GM19467 (cell line): ENCODE measurements at regions not wholly inside any gene's neighbourhood (a gene's known extent, or its start where the extent isn't known, plus 50 kb on each side); places are given as distances from the start of the nearest gene placed in this dataset.
"Not testable (repeated sequence)": the region's sequence is repeated elsewhere in the genome, so short reads cannot be mapped to it uniquely, and the experiment has no call there.

Experiments
- ATAC-seq: cut with Tn5 transposase; IDR thresholded peaks from one replicate; pipeline ENCODE4 v1.9.1; 2021; ENCODE audit warnings: mild to moderate bottlenecking, moderate library complexity; ENCODE audit not compliant: unreplicated experiment

GRCh38 chr1:222416001-222416791 is 131.7 kb downstream of the HHIPL2 start:
- ATAC-seq, result no peak

GRCh38 chr1:222415441-222415840 is 132.5 kb downstream of the HHIPL2 start:
- ATAC-seq, result no peak

GRCh38 chr1:222413991-222414549 is 133.8 kb downstream of the HHIPL2 start:
- ATAC-seq, result no peak

GRCh38 chr1:222413436-222413835 is 134.5 kb downstream of the HHIPL2 start:
- ATAC-seq, result no peak

GRCh38 chr1:222404710-222405109 is 143.2 kb downstream of the HHIPL2 start:
- ATAC-seq, result no peak

GRCh38 chr1:222399197-222399596 is 148.7 kb downstream of the HHIPL2 start:
- ATAC-seq, result no peak

GRCh38 chr1:222394224-222394623 is 153.7 kb downstream of the HHIPL2 start:
- ATAC-seq, result no peak

- no peak for ATAC-seq
Measured at GRCh38 chr1:222392556-222392955, 155.3 kb downstream of the HHIPL2 start.

GRCh38 chr1:222390181-222390580 is 157.7 kb downstream of the HHIPL2 start:
- ATAC-seq, result no peak

- ATAC-seq, result no peak
Measured at GRCh38 chr1:222387007-222387814, 160.7 kb downstream of the HHIPL2 start.

- no peak for ATAC-seq
Measured at GRCh38 chr1:222385955-222386354, 161.9 kb downstream of the HHIPL2 start.

GRCh38 chr1:222385262-222385661 is 162.6 kb downstream of the HHIPL2 start:
- ATAC-seq, result no peak

- ATAC-seq, result no peak
Measured at GRCh38 chr1:222384531-222384930, 163.4 kb downstream of the HHIPL2 start.

- ATAC-seq, result no peak
Measured at GRCh38 chr1:222382171-222382570, 165.7 kb downstream of the HHIPL2 start.

- no peak for ATAC-seq
Measured at GRCh38 chr1:222377428-222378088, 170.3 kb downstream of the HHIPL2 start.

GRCh38 chr1:222376791-222377190 is 171.1 kb downstream of the HHIPL2 start:
- not testable (repeated sequence) for ATAC-seq

- no peak for ATAC-seq
Measured at GRCh38 chr1:222375701-222376100, 172.2 kb downstream of the HHIPL2 start.

GRCh38 chr1:222373831-222374602 is 173.9 kb downstream of the HHIPL2 start:
- ATAC-seq, result no peak

GRCh38 chr1:222373216-222373615 is 174.7 kb downstream of the HHIPL2 start:
- ATAC-seq, result no peak

- no peak for ATAC-seq
Measured at GRCh38 chr1:222372221-222372620, 175.7 kb downstream of the HHIPL2 start.
